Neural progenitor cell (in vitro differentiated cells): ENCODE measurements at regions not wholly inside any gene's neighbourhood (a gene's known extent, or its start where the extent isn't known, plus 50 kb on each side); places are given as distances from the start of the nearest gene placed in this dataset.

Source experiments
- CTCF ChIP-seq: fragments of 200-600 bp; sonication (generic); IDR thresholded peaks from 2 replicates; pipeline ENCODE4 v1.5.1; 2017; ENCODE audit warnings: antibody characterized with exemption, mild to moderate bottlenecking
- EZH2 ChIP-seq: fragments of 200-600 bp; sonication (generic); IDR thresholded peaks from 2 replicates; pipeline ENCODE4 v1.6.1; 2017; ENCODE audit warnings: antibody characterized with exemption, mild to moderate bottlenecking, moderate library complexity
- EZH2phosphoT487 ChIP-seq: fragments of 200-600 bp; sonication (generic); IDR thresholded peaks from 2 replicates; pipeline ENCODE4 v1.6.1; 2017; ENCODE audit warnings: antibody characterized with exemption

- TF ChIP-seq CTCF (no peak), EZH2 (no peak), EZH2phosphoT487 (no peak)
Measured at GRCh38 chr5:158320178-158320674, 461.3 kb upstream of the CLINT1 start.
